HG03066 (cell line): ENCODE measurements at regions not wholly inside any gene's neighbourhood (a gene's known extent, or its start where the extent isn't known, plus 50 kb on each side); places are given as distances from the start of the nearest gene placed in this dataset.
"Not testable (repeated sequence)": the region's sequence is repeated elsewhere in the genome, so short reads cannot be mapped to it uniquely, and the experiment has no call there.

Experiments
- ATAC-seq: cut with Tn5 transposase; IDR thresholded peaks from one replicate; pipeline ENCODE4 v1.9.1; 2021; ENCODE audit warnings: low read depth; ENCODE audit not compliant: unreplicated experiment

DNA sequence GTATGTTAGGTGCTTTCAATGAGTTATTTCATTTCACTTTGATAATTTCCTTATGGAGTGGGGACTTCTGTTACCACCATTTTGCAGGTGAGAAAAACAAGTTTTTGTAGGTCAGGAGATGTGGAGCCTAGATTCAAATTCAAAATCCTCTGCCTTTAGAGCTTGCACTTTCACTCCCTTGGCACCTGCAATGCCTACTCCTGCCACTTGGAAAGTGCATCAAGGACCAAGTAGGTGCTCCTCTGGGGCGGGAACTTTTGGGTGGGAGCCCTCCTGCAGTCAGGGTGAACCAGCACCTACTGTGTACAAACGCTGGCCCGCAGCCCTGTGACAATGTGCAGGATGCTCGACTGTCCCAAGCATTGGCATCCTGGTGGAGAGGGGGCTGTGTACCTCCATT lies 199.0 kb downstream of the EMX2 start:
- ATAC-seq = no peak

- ATAC-seq = no peak
Observed at GRCh38 chr10:117743509-117743908, 201.0 kb downstream of the EMX2 start.

DNA sequence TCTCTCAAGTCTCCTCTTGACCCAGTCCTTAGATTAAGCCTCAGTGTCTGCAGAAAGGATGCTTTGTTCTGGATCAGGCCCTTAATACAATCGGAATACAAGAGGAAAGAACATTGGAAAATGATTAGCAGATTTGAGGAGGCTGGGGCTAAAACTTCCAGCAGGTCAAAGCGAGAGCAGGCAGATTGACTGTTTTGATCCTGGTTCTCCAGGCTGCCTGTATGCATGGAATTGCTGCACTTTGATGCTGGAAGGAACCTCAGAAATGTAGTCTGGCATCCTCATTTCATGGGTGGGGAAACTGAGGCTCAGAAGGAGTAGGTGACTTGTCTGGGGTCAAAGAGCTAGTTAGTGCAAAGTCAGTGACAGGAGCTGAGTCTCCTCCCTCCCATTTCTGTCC lies 202.8 kb downstream of the EMX2 start:
- ATAC-seq = no peak

- ATAC-seq = no peak
Observed at GRCh38 chr10:117746541-117747448, 204.2 kb downstream of the EMX2 start.

DNA sequence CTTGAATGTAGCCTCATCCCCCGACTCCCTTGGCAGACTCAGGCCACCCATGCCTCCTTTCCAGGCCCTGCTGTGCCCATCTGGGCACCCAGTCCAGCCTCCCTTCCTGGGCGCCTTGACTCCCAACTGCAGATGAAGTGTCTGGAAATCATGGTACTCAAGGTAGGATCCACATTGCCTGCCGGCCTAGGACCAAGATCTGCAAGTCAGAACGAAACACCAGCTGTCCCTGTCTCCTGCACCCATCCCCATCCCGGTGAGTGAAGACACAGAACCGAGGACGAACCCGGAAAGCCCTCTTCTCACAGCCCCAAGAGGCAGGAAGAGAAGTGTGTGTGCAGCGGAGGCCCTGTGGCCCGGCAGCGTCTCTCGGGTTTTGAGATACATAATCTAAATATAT lies 205.1 kb downstream of the EMX2 start:
- no peak for ATAC-seq

GRCh38 chr10:117748058-117748457 lies 205.5 kb downstream of the EMX2 start:
- ATAC-seq = no peak

DNA sequence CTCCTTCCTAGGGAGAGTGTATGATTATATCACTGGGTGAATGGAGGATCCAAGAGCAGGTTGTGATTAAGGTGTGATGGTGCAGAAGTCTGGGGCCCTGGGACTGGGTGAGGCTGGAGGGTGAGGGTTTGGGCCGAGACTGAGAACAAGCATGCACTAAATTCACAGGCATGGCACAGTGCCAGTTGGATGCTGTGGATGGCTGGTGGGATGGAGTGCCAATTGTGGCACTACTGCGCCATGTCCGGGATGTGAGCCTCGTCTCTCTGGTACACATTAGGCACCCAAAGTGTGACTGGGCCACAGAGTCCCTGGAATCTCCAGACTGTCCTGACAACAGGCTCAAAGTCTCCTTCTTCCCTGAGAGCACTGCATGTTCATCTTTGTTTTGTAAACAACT lies 208.1 kb downstream of the EMX2 start:
- no peak for ATAC-seq

GRCh38 chr10:117751259-117751658 lies 208.7 kb downstream of the EMX2 start:
- no peak for ATAC-seq

DNA sequence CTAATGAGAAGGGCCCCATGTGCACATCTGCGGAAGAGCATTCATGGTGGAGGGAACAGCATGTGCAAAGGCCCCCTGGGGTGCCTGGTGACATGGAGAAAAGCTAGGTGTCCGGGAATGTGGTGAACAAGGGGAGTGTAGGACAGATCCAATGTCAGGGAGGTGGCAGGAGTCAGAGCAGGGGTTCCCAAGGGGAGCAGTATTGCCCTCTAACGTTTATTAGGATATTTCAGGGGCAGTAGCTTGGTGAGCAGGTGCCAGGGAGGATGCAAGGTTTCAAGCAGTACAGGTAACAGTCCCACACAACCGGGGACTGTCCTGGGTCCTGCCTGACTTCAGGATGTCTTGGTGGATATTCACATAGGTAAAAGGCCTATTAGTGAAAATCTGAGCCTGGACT lies 209.6 kb downstream of the EMX2 start:
- ATAC-seq = no peak

- ATAC-seq = no peak
Observed at GRCh38 chr10:117754770-117755658, 212.5 kb downstream of the EMX2 start.

GRCh38 chr10:117755659-117756014 lies 213.1 kb downstream of the EMX2 start:
- no peak for ATAC-seq

GRCh38 chr10:117757086-117757720 lies 214.7 kb downstream of the EMX2 start:
- ATAC-seq = no peak

GRCh38 chr10:117759266-117759665 lies 216.7 kb downstream of the EMX2 start:
- ATAC-seq = no peak

GRCh38 chr10:117761695-117762094 lies 219.1 kb downstream of the EMX2 start:
- no peak for ATAC-seq

GRCh38 chr10:117762126-117762818 lies 219.7 kb downstream of the EMX2 start:
- no peak for ATAC-seq

- no peak for ATAC-seq
Observed at GRCh38 chr10:117762819-117763172, 220.2 kb downstream of the EMX2 start.

GRCh38 chr10:117763528-117763927 lies 221.0 kb downstream of the EMX2 start:
- ATAC-seq = no peak

DNA sequence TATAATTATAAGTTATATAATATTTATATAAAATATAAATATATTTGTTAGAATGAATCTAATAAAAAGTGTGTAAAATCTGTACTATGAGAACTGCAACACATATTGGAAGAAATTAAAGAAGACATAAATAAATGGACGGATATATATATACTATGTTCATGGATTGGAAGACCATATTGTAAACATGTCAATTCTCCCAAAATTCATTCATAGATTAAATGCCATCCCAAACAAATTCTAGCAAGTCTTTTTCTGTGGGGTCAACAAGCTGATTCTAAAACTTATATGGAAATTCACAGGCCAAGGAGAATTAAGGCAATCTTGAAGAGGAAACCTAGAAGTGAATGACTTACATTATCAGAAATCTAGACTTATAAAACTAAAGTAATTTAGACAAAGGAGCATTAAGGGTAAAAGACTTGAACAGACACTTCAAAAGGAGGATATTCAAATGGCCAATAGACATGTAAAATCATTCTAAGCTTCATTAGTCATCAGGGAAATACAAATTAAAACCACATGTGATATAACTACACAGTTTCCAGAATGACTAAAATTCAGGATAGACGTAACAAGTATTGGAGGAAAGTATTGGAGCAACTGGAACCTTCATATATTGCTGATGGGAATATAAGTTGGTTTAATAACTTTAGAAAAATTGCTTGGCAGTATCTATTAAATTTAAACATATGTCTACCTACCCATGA lies 225.9 kb downstream of the EMX2 start:
- no peak for ATAC-seq

GRCh38 chr10:117775526-117775925 lies 233.0 kb downstream of the EMX2 start:
- no peak for ATAC-seq

- not testable (repeated sequence) for ATAC-seq
Observed at GRCh38 chr10:117777222-117777621, 234.7 kb downstream of the EMX2 start.
